Tibial nerve (tissue), 4 donors: ENCODE measurements at regions not wholly inside any gene's neighbourhood (a gene's known extent, or its start where the extent isn't known, plus 50 kb on each side); places are given as distances from the start of the nearest gene placed in this dataset.

ENCODE experiments used
- DNase-seq, 2 donors: peaks; one replicate each; pipeline ENCODE4 v3.0.0-alpha.2; 2019; ENCODE audit warnings: low spot score in 2 of 2
- H3K27ac ChIP-seq, 4 donors: fragments of 200-600 bp; sonication (generic) in 3 of 4; one replicate each; pipeline ENCODE4 v1.5.1; 2017 to 2019; ENCODE audit warnings: mild to moderate bottlenecking in 1 of 4
- H3K27me3 ChIP-seq, 2 donors: fragments of 200-600 bp; sonication (generic) in 1 of 2; one replicate each; pipeline versions ENCODE4 v1.5.1 to v1.6.0; 2017 to 2019
- H3K36me3 ChIP-seq, 3 donors: fragments of 200-600 bp; sonication (generic); one replicate each; pipeline ENCODE4 v1.5.1; 2018 to 2019
- H3K4me1 ChIP-seq, 4 donors: fragments of 200-600 bp; sonication (generic) in 3 of 4; one replicate each; pipeline ENCODE4 v1.5.1; 2017 to 2019
- H3K4me3 ChIP-seq, 4 donors: fragments of 200-600 bp; sonication (generic) in 3 of 4; one replicate each; pipeline ENCODE4 v1.5.1; 2017 to 2019; ENCODE audit warnings: mild to moderate bottlenecking in 1 of 4, moderate library complexity in 1 of 4
- H3K9me3 ChIP-seq, 4 donors: fragments of 200-600 bp; sonication (generic) in 3 of 4; one replicate each; pipeline ENCODE4 v1.5.1; 2017 to 2019
- CTCF ChIP-seq, 5 experiments: fragments of 200-600 bp in 3 of 5; fragments of 450-650 bp in 2 of 5; sonication (generic) in 3 of 5; IDR thresholded peaks; one replicate each; pipeline ENCODE4 v1.5.1; 2016 to 2019; ENCODE audit warnings: antibody characterized with exemption in 5 of 5, mild to moderate bottlenecking in 3 of 5, moderate library complexity in 2 of 5
- EP300 ChIP-seq, 2 donors: sonication (generic); formaldehyde crosslinking; IDR thresholded peaks; one replicate each; pipeline ENCODE4 v1.6.1; 2017; ENCODE audit warnings: antibody characterized with exemption in 2 of 2, mild to moderate bottlenecking in 1 of 2
- POLR2A ChIP-seq, 2 donors: fragments of 450-650 bp; IDR thresholded peaks; one replicate each; pipeline ENCODE4 v1.6.1; 2017; ENCODE audit warnings: antibody characterized with exemption in 2 of 2, mild to moderate bottlenecking in 2 of 2, moderate library complexity in 2 of 2
- WGBS, 2 donors: methylation state at CpG; one replicate each; pipeline ENCODE4 v1.1.5; 2018; 5-methylcytosine and 5-hydroxymethylcytosine counted together

DNA sequence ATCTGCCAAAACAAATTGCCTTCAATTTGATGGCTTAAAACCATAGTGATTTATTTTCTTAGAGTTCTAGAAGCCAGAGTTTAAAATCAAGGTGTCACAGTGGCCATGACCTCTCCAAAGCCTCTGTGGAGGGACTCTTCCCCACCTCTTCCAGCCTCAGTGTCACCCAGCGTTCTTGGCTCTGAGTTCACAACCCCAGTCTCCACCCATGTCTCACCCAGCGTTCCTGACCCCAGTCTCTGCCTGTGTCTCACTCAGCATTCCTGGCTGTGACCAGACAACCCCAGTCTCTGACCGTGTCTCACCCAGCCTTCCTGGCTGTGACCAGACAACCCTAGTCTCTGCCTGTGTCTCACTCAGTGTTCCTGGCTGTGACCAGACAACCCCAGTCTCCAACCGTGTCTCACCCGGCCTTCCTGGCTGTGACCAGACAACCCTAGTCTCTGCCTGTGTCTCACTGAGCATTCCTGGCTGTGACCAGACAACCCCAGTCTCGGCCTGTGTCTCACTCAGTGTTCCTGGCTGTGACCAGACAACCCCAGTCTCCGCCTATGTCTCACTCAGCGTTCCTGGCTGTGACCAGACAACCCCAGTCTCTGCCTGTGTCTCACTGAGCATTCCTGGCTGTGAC is 299.3 kb downstream of the GALR1 start:
- Histone ChIP-seq H3K27ac (no peak overlapping the region), H3K4me3 (no peak overlapping the region), H3K36me3 (no peaks in the 10 kb centered on the region), H3K27me3 (no peaks in the 10 kb centered on the region), H3K9me3 (peaks cover 0 to 3% (median 0%) of the 10 kb centered on the region in 4 donors), H3K4me1 (peaks cover 0 to 7% (median 0%) of the 10 kb centered on the region in 4 donors)
- no peak for DNase-seq
- 56 to 65% methylated on average over 8 of the region's 8 CpGs for WGBS, 2 donors
- TF ChIP-seq EP300 (IDR thresholded peaks at IDR 0.05) (no peak), CTCF (IDR thresholded peaks at IDR 0.05) (no peak), POLR2A (IDR thresholded peaks at IDR 0.05) (no peak)

DNA sequence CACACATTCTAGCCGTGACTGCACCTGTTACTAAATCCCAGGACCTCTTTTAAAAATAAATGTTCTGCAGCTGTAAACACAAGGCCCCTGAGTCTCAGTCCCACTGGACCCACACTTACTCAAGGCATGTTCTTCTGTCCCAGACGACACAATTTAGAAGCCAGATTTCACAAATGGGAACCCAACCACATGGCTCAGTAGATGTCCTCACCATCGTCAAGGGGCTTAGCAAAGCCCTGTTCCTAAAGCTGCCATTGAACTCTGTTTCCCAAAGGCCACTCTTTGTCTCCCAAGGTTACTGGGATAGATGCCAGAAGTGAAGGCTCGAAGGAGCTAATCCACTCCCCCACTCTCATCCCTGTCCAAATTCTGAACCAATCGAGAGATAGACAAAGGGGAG is 301.0 kb downstream of the GALR1 start:
- WGBS, 2 donors: 51 to 52% methylated on average over 5 of the region's 5 CpGs
- Histone ChIP-seq H3K4me3 (no peak overlapping the region), H3K27me3 (no peaks in the 10 kb centered on the region), H3K9me3 (no peaks in the 10 kb centered on the region), H3K27ac (no peak overlapping the region), H3K36me3 (no peaks in the 10 kb centered on the region), H3K4me1 (peaks cover 0 to 7% (median 0%) of the 10 kb centered on the region in 4 donors)
- DNase-seq: no peak
- TF ChIP-seq EP300 (IDR thresholded peaks at IDR 0.05) (no peak), POLR2A (IDR thresholded peaks at IDR 0.05) (no peak), CTCF (IDR thresholded peaks at IDR 0.05) (no peak)

GRCh38 chr18:77551055-77551454 is 301.4 kb downstream of the GALR1 start:
- no peak for DNase-seq
- H3K36me3 ChIP-seq: no peaks in the 10 kb centered on the region
- H3K9me3 ChIP-seq: no peaks in the 10 kb centered on the region
- TF ChIP-seq POLR2A (IDR thresholded peaks at IDR 0.05): no peak
- TF ChIP-seq EP300 (IDR thresholded peaks at IDR 0.05): no peak
- TF ChIP-seq CTCF (IDR thresholded peaks at IDR 0.05): no peak
- H3K27ac ChIP-seq: no peak overlapping the region
- WGBS, 2 donors: 46 to 73% methylated on average over 3 of the region's 3 CpGs
- no peak overlapping the region for H3K4me3 ChIP-seq
- H3K27me3 ChIP-seq: no peaks in the 10 kb centered on the region
- H3K4me1 ChIP-seq: peaks cover 0 to 7% (median 0%) of the 10 kb centered on the region in 4 donors

- DNase-seq: no peak
- TF ChIP-seq POLR2A (IDR thresholded peaks at IDR 0.05) (no peak), CTCF (IDR thresholded peaks at IDR 0.05) (no peak), EP300 (IDR thresholded peaks at IDR 0.05) (no peak)
- Histone ChIP-seq H3K36me3 (no peaks in the 10 kb centered on the region), H3K4me1 (peaks cover 0 to under 1% (median 0%) of the 10 kb centered on the region in 4 donors), H3K4me3 (no peak overlapping the region), H3K27ac (no peak overlapping the region), H3K27me3 (no peaks in the 10 kb centered on the region), H3K9me3 (no peaks in the 10 kb centered on the region)
- 82 to 84% methylated on average over 3 of the region's 3 CpGs for WGBS, 2 donors
Measured at GRCh38 chr18:77552945-77553344, 303.3 kb downstream of the GALR1 start.

DNA sequence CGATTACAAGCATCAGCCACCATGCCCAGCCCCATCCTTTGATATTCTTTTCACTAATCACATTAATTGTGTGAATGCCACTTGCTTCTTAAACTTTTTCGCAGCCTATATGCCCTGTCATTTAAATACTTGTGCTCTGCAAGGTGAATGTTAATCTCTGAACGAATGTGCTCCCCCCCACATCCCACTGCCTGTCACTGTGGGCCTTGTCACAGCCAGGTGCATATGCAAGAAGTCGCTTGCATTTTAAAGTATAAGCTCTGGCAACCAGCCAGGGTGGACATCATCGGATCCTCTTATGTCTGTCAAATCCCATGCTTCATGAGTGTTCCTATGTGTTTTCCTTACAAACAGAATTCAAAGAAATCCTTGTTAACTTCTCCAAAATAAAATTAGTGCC is 304.4 kb downstream of the GALR1 start:
- Histone ChIP-seq H3K36me3 (no peaks in the 10 kb centered on the region), H3K4me3 (no peak overlapping the region), H3K9me3 (no peaks in the 10 kb centered on the region), H3K4me1 (no peaks in the 10 kb centered on the region), H3K27me3 (no peaks in the 10 kb centered on the region), H3K27ac (no peak overlapping the region)
- 80 to 84% methylated on average over 5 of the region's 5 CpGs for WGBS, 2 donors
- no peak for DNase-seq
- no peak for TF ChIP-seq CTCF (IDR thresholded peaks at IDR 0.05)
- no peak for TF ChIP-seq POLR2A (IDR thresholded peaks at IDR 0.05)
- TF ChIP-seq EP300 (IDR thresholded peaks at IDR 0.05): no peak
